PC-9 (cell line): ENCODE measurements at regions not wholly inside any gene's neighbourhood (a gene's known extent, or its start where the extent isn't known, plus 50 kb on each side); places are given as distances from the start of the nearest gene placed in this dataset.

Experiments used
- BruUV-seq: library from RNA; stranded (reverse); fragments of 400-500 nt; replicated peaks from 2 replicates; lab custom pipeline; 2021; lab: Mats Ljungman, UMichigan
- CTCF ChIA-PET: fragments of 300-600 bp; sonication (Branson Sonifier 250); formaldehyde crosslinking; loops from one replicate; lab custom pipeline; 2022; ENCODE audit warnings: antibody characterized with exemption; lab: Charles Lee
- POLR2A ChIA-PET: fragments of 300-600 bp; sonication (Branson Sonifier 250); formaldehyde crosslinking; loops from one replicate; lab custom pipeline; 2022; ENCODE audit warnings: antibody characterized with exemption; ENCODE audit not compliant: unreplicated experiment; lab: Charles Lee
- DNase-seq, 2 experiments: peaks; one replicate each; pipeline versions ENCODE4 v3.0.0 to v3.0.0-alpha.2; 2015 to 2022; ENCODE audit warnings: mixed read lengths in 1 of 2
- H2AFZ ChIP-seq: fragments of 200-600 bp; sonication (generic); 2 replicates; pipeline ENCODE4 v1.8.1; 2017; ENCODE audit warnings: antibody characterized with exemption
- H3F3A ChIP-seq: fragments of 200-600 bp; sonication (generic); 2 replicates; pipeline ENCODE4 v1.8.1; 2017; ENCODE audit warnings: antibody characterized with exemption, mild to moderate bottlenecking, low read depth; ENCODE audit not compliant: insufficient read depth
- H3K27ac ChIP-seq: fragments of 200-600 bp; sonication (generic); 2 replicates; pipeline ENCODE4 v1.6.1; 2016; ENCODE audit warnings: mixed run types
- H3K27me3 ChIP-seq: fragments of 200-600 bp; sonication (generic); 2 replicates; pipeline ENCODE4 v1.6.1; 2016; ENCODE audit warnings: low read depth, mixed run types; ENCODE audit not compliant: insufficient read depth
- H3K36me3 ChIP-seq: fragments of 200-600 bp; sonication (generic); 2 replicates; pipeline ENCODE4 v1.6.1; 2016; ENCODE audit warnings: low read depth, mixed run types
- H3K4me1 ChIP-seq: fragments of 200-600 bp; sonication (generic); replicated peaks from 2 replicates; pipeline ENCODE4 v1.6.1; 2016; ENCODE audit warnings: mixed run types; ENCODE audit not compliant: insufficient read depth
- H3K4me2 ChIP-seq: fragments of 200-600 bp; sonication (generic); 2 replicates; pipeline ENCODE4 v1.6.1; 2017; ENCODE audit warnings: mixed run types
- H3K4me3 ChIP-seq: fragments of 200-600 bp; sonication (generic); 2 replicates; pipeline ENCODE4 v1.6.1; 2016; ENCODE audit warnings: mixed run types
- H3K79me2 ChIP-seq: fragments of 200-600 bp; sonication (generic); 2 replicates; pipeline ENCODE4 v1.6.1; 2017; ENCODE audit warnings: low read depth, mixed run types
- H3K9me2 ChIP-seq: fragments of 200-600 bp; sonication (generic); 2 replicates; pipeline ENCODE4 v1.8.1; 2017; ENCODE audit warnings: mild to moderate bottlenecking; ENCODE audit not compliant: insufficient read depth
- H3K9me3 ChIP-seq: fragments of 200-600 bp; sonication (generic); 2 replicates; pipeline ENCODE4 v1.8.1; 2016; ENCODE audit warnings: low read depth; ENCODE audit not compliant: insufficient read depth
- H4K20me1 ChIP-seq: fragments of 200-600 bp; sonication (generic); 2 replicates; pipeline ENCODE4 v1.8.1; 2017; ENCODE audit not compliant: insufficient read depth
- CTCF ChIP-seq: fragments of 200-600 bp; sonication (generic); conservative IDR thresholded peaks from 2 replicates; pipeline ENCODE4 v1.6.1; 2017; ENCODE audit warnings: mixed run types, antibody characterized with exemption, mild to moderate bottlenecking, moderate library complexity
- EZH2 ChIP-seq: fragments of 200-600 bp; sonication (generic); IDR thresholded peaks from 2 replicates; pipeline ENCODE4 v1.8.0; 2017; ENCODE audit warnings: antibody characterized with exemption, low read depth
- intact Hi-C: fragments of 100-400 bp; cut with micrococcal nuclease; formaldehyde crosslinking; loops from one replicate; pipeline ENCODE4 v1.10.0; 2022; ENCODE audit not compliant: unreplicated experiment

GRCh38 chr12:24749171-24749570, 199.7 kb downstream of the BCAT1 start:
- ChIA-PET CTCF (no interaction called here), POLR2A (no interaction called here)
- no peaks in the 10 kb centered on the region for H3K9me2 ChIP-seq

GRCh38 chr12:24748326-24748725, 200.6 kb downstream of the BCAT1 start:
- CTCF ChIA-PET = no interaction called here
- intact Hi-C loops = no loop called here
- Histone ChIP-seq H3K9me3 (no peaks in the 10 kb centered on the region), H3K4me2 (no peak overlapping the region), H2AFZ (no peak overlapping the region), H3K36me3 (no peaks in the 10 kb centered on the region), H3K79me2 (no peaks in the 10 kb centered on the region), H3F3A (no peaks in the 10 kb centered on the region), H3K4me3 (no peak overlapping the region), H3K27ac (no peak overlapping the region), H3K27me3 (peaks cover 15% of the 10 kb centered on the region), H3K4me1 (no peaks in the 10 kb centered on the region), H4K20me1 (no peaks in the 10 kb centered on the region), H3K9me2 (no peaks in the 10 kb centered on the region)
- TF ChIP-seq CTCF = no peak
- no peak for TF ChIP-seq EZH2
- no peak for DNase-seq
- BruUV-seq = no TSS peak
- POLR2A ChIA-PET = no interaction called here

More at GRCh38 chr12:24749171-24749570, 199.7 kb downstream of the BCAT1 start:
- H4K20me1 ChIP-seq = no peaks in the 10 kb centered on the region
- intact Hi-C loops = no loop called here
- H3K27me3 ChIP-seq = peaks cover 11% of the 10 kb centered on the region
- no peaks in the 10 kb centered on the region for H3K79me2 ChIP-seq
- no peaks in the 10 kb centered on the region for H3F3A ChIP-seq
- no peaks in the 10 kb centered on the region for H3K4me1 ChIP-seq
- H3K9me3 ChIP-seq = no peaks in the 10 kb centered on the region
- no peaks in the 10 kb centered on the region for H3K36me3 ChIP-seq
- no TSS peak for BruUV-seq
- no peak overlapping the region for H2AFZ ChIP-seq
- TF ChIP-seq EZH2 (no peak), CTCF (no peak)
- H3K27ac ChIP-seq = no peak overlapping the region
- DNase-seq = no peak
- no peak overlapping the region for H3K4me3 ChIP-seq
- H3K4me2 ChIP-seq = no peak overlapping the region

- H3K79me2 ChIP-seq = no peaks in the 10 kb centered on the region
- H4K20me1 ChIP-seq = no peaks in the 10 kb centered on the region
- H3K9me2 ChIP-seq = no peaks in the 10 kb centered on the region
- no peaks in the 10 kb centered on the region for H3F3A ChIP-seq
- ChIA-PET CTCF (no interaction called here), POLR2A (no interaction called here)
- H3K27ac ChIP-seq = no peak overlapping the region
- no peak overlapping the region for H3K4me3 ChIP-seq
- no peak for DNase-seq
- TF ChIP-seq EZH2 = no peak
- no peak for TF ChIP-seq CTCF
- no peak overlapping the region; the same call in 1 of the 2 replicates for H2AFZ ChIP-seq
- intact Hi-C loops = no loop called here
- H3K4me2 ChIP-seq = no peak overlapping the region
- H3K36me3 ChIP-seq = no peaks in the 10 kb centered on the region
- no peaks in the 10 kb centered on the region for H3K9me3 ChIP-seq
- no peaks in the 10 kb centered on the region for H3K4me1 ChIP-seq
- peaks cover 15% of the 10 kb centered on the region for H3K27me3 ChIP-seq
- no TSS peak for BruUV-seq
Observed at GRCh38 chr12:24746864-24747263, 202.0 kb downstream of the BCAT1 start.
